BLaER1 treated with 17β-estradiol and CSF1 and Interleukin-3, amounts not matched to agents 10 nM and 100 nM (cell line): ENCODE measurements at regions not wholly inside any gene's neighbourhood (a gene's known extent, or its start where the extent isn't known, plus 50 kb on each side); places are given as distances from the start of the nearest gene placed in this dataset.

Experiments used
- H3K27ac ChIP-seq, 11 experiments: shearing (Covaris generic); formaldehyde crosslinking; 2 replicates each; pipeline ENCODE4 v1.8.1; 2022
- H3K27me3 ChIP-seq, 11 experiments: shearing (Covaris generic); formaldehyde crosslinking; 2 replicates each; pipeline ENCODE4 v1.8.1; 2022
- H3K36me3 ChIP-seq, 11 experiments: shearing (Covaris generic); formaldehyde crosslinking; 2 replicates each; pipeline ENCODE4 v1.8.1; 2022
- H3K4me1 ChIP-seq, 10 experiments: shearing (Covaris generic); formaldehyde crosslinking; 2 replicates each; pipeline ENCODE4 v1.8.1; 2022
- H3K4me2 ChIP-seq, 11 experiments: shearing (Covaris generic); formaldehyde crosslinking; 2 replicates each; pipeline ENCODE4 v1.8.1; 2022
- H3K4me3 ChIP-seq, 10 experiments: shearing (Covaris generic); formaldehyde crosslinking; 2 replicates each; pipeline ENCODE4 v1.8.1; 2022
- H3K9ac ChIP-seq, 11 experiments: shearing (Covaris generic); formaldehyde crosslinking; 2 replicates each; pipeline ENCODE4 v1.8.1; 2022
- H3K9me3 ChIP-seq, 11 experiments: shearing (Covaris generic); formaldehyde crosslinking; replicated peaks in 1 of 11; 2 replicates each; pipeline ENCODE4 v1.8.1; 2022
- H4K20me1 ChIP-seq, 11 experiments: shearing (Covaris generic); formaldehyde crosslinking; 2 replicates each; pipeline ENCODE4 v1.8.1; 2022
- Cebpa-rat ChIP-seq, 11 experiments: shearing (Covaris generic); IDR thresholded peaks; 2 replicates each; pipeline ENCODE4 v1.8.1; 2022

DNA sequence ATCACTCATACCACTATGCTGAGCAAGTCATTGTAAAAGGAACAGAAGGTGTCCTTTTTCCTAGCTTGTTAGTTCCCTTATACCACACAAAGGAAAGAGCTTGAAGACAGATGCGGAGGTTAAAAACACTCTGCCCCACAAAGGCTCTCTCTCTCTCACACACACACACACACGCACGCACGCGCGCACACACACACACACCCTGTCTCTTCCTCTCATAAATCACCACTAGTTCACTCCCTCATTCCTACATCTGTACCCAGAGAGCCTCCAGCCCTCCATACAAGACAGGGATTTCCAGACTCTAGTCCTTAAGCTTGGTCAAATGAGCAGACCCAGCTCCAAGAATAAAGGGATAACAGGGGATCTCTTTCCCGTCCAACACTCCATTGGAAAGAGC is 120.1 kb upstream of the THBS1 start:
- Histone ChIP-seq H3K4me3 (no peak overlapping the region), H3K27me3 (no peaks in the 10 kb centered on the region), H4K20me1 (no peaks in the 10 kb centered on the region), H3K4me1 (peaks cover 2 to 38% (median 4%) of the 10 kb centered on the region in 10 experiments; a peak in 17 of 20 replicates), H3K9ac (no peak overlapping the region), H3K27ac (no peak overlapping the region), H3K9me3 (peaks cover 0 to 12% (median 0%) of the 10 kb centered on the region in 11 experiments; a peak in 5 of 22 replicates), H3K36me3 (no peaks in the 10 kb centered on the region), H3K4me2 (no peak overlapping the region)
- TF ChIP-seq Cebpa-rat (IDR thresholded peaks at IDR 0.05) = no peak

DNA sequence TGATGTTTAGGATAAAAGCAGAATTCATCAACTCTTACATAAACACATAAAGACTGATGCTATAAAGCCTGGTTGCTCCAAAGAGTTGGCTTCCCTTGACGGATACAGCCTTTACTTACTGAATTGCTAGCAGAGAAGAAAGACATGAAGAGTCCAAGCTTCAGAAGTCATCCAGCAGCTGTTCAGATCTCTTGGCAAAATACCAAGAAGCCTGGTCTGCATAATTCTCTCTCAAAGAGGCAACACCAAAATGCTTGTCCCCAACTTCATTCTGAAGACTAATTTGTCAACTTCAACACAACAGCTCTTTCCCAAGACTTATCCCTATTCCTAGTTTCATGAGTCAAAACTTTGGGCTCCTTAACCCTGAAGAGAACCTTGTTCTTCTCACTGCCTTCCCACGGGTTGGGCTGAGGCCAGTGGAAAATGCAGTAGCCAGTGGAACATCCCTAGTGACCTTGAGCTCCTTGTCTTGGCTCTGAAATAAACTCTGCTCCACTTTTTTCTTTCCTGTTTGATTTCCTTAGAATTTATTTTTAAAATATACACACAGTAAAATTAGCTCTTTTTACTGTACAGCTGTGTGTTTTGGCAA is 119.2 kb upstream of the THBS1 start:
- H3K27me3 ChIP-seq = no peaks in the 10 kb centered on the region
- H4K20me1 ChIP-seq = no peaks in the 10 kb centered on the region
- H3K36me3 ChIP-seq = no peaks in the 10 kb centered on the region
- H3K4me1 ChIP-seq = peaks cover 8 to 40% (median 12%) of the 10 kb centered on the region in 10 experiments; a peak in 17 of 20 replicates
- no peak overlapping the region for H3K4me3 ChIP-seq
- no peak for TF ChIP-seq Cebpa-rat (IDR thresholded peaks at IDR 0.05)
- no peak overlapping the region for H3K9ac ChIP-seq
- peak overlapping the region in 1 of 11 experiments; percentile 8; a peak in 2 of 22 replicates for H3K4me2 ChIP-seq
- H3K27ac ChIP-seq = no peak overlapping the region
- H3K9me3 ChIP-seq = peaks cover 0 to 12% (median 0%) of the 10 kb centered on the region in 11 experiments; a peak in 5 of 22 replicates

- no peaks in the 10 kb centered on the region for H3K36me3 ChIP-seq
- peaks cover 8 to 51% (median 12%) of the 10 kb centered on the region in 10 experiments; a peak in 17 of 20 replicates for H3K4me1 ChIP-seq
- H3K9ac ChIP-seq = no peak overlapping the region
- peak overlapping the region in 2 of 11 experiments; percentile 4 to 32; a peak in 3 of 22 replicates for H3K4me2 ChIP-seq
- no peak for TF ChIP-seq Cebpa-rat (IDR thresholded peaks at IDR 0.05)
- H4K20me1 ChIP-seq = no peaks in the 10 kb centered on the region
- H3K9me3 ChIP-seq = peaks cover 0 to 12% (median 0%) of the 10 kb centered on the region in 11 experiments; a peak in 5 of 22 replicates
- H3K4me3 ChIP-seq = no peak overlapping the region
- H3K27ac ChIP-seq = no peak overlapping the region
- no peaks in the 10 kb centered on the region for H3K27me3 ChIP-seq
These were observed 118.2 kb upstream of the THBS1 start for GRCh38 chr15:39462691-39463090.

DNA sequence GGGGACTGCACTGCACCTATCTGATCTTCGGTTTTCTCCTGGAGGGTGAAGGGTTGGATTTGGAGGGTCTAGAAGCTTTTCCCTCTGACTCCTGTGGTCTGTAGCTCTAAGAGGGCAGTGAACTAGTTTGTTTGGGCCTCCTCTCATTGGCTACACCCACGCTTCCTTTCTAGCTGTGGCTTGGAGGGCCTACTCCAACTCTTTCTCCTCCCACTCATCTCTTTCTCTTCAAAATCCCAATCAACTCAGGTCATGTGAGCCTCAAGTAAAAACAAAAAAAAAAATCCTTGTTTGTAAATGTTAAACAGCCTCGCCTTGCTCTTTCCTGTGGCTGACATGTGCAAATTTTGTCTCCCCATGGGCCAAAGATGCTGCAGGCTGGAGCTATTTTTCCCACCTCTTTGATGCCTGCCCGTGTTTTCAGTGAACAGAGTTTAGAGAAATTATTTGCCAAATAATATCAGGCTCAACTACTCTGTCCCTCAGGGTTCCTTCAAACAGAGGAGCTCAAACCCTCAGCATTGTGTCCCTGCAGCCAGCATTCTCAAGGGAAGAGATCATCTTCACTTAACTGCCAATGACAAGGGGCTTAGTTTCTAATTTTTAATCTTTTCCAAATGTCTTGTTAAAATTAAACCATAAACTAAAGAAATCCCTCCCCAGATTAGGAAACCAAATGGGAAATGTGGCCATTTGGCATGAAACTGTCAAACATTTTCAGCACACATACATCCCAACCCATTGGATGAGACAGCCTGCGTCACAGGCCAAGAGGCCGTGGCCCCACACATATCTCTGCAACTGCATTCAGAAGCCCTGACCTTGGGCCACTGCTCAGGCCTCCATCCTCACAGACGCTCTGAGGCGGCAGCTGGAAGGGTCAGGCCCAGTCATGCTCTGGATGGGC is 114.8 kb upstream of the THBS1 start:
- TF ChIP-seq Cebpa-rat (IDR thresholded peaks at IDR 0.05) = no peak

DNA sequence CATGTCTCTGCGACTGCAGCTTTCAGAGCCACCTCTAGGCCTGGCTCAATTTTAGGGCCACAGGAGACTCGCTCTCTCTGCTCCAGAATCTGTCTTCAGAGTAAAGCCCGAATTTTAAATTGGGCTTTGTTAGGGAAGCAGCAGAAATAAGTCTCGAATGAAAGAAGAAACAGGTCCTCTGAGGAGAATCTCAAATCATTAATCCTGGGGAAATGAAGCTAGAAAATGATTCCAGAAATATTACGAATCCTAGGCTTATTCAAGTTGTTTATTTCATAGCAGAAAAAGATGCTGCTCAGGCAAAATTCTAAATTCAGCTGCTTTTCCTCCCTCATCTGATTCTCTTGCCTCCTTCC is 114.2 kb upstream of the THBS1 start:
- Histone ChIP-seq H3K4me2 (peak overlapping the region in 5 of 11 experiments; percentile 37 to 73 (median 64); a peak in 8 of 22 replicates), H3K36me3 (no peaks in the 10 kb centered on the region)

More for the DNA sequence above, 114.8 kb upstream of the THBS1 start:
- no peak overlapping the region for H3K9ac ChIP-seq
- H4K20me1 ChIP-seq = no peaks in the 10 kb centered on the region
- peak overlapping the region in 1 of 10 experiments; percentile 8; a peak in 1 of 20 replicates for H3K4me3 ChIP-seq
- no peaks in the 10 kb centered on the region for H3K27me3 ChIP-seq
- H3K4me1 ChIP-seq = peaks cover 10 to 75% (median 17%) of the 10 kb centered on the region in 10 experiments; a peak in 18 of 20 replicates
- peaks cover 0 to 7% (median 4%) of the 10 kb centered on the region in 11 experiments; a peak in 5 of 22 replicates for H3K9me3 ChIP-seq
- no peaks in the 10 kb centered on the region for H3K36me3 ChIP-seq
- H3K4me2 ChIP-seq = peak overlapping the region; percentile 8 to 73 (median 38); a peak in 21 of 22 replicates
- H3K27ac ChIP-seq = peak overlapping the region in 1 of 11 experiments; percentile 4; a peak in 1 of 22 replicates

GRCh38 chr15:39468331-39468730 is 112.5 kb upstream of the THBS1 start:
- no peak overlapping the region for H3K9ac ChIP-seq
- H3K36me3 ChIP-seq = no peaks in the 10 kb centered on the region
- H3K27ac ChIP-seq = peak overlapping the region in 5 of 11 experiments; percentile 7 to 49 (median 14); a peak in 5 of 22 replicates
- H3K4me3 ChIP-seq = no peak overlapping the region
- peaks cover 0 to 7% (median 4%) of the 10 kb centered on the region in 11 experiments; a peak in 5 of 22 replicates for H3K9me3 ChIP-seq
- peak overlapping the region in 6 of 11 experiments; percentile 15 to 73 (median 63); a peak in 10 of 22 replicates for H3K4me2 ChIP-seq
- H3K4me1 ChIP-seq = peaks cover 19 to 68% (median 28%) of the 10 kb centered on the region in 10 experiments
- no peaks in the 10 kb centered on the region for H4K20me1 ChIP-seq
- no peak for TF ChIP-seq Cebpa-rat (IDR thresholded peaks at IDR 0.05)
- H3K27me3 ChIP-seq = no peaks in the 10 kb centered on the region

More for the DNA sequence above, 114.2 kb upstream of the THBS1 start:
- Histone ChIP-seq H3K4me3 (no peak overlapping the region), H3K27ac (no peak overlapping the region), H3K9ac (no peak overlapping the region), H3K27me3 (no peaks in the 10 kb centered on the region), H4K20me1 (no peaks in the 10 kb centered on the region), H3K4me1 (peaks cover 10 to 72% (median 17%) of the 10 kb centered on the region in 10 experiments; a peak in 18 of 20 replicates), H3K9me3 (peaks cover 0 to 7% (median 4%) of the 10 kb centered on the region in 11 experiments; a peak in 5 of 22 replicates)
- no peak for TF ChIP-seq Cebpa-rat (IDR thresholded peaks at IDR 0.05)

- Histone ChIP-seq H3K9me3 (peaks cover 0 to 7% (median 4%) of the 10 kb centered on the region in 11 experiments; a peak in 5 of 22 replicates), H3K27ac (peak overlapping the region in 5 of 11 experiments; percentile 7 to 49 (median 14); a peak in 5 of 22 replicates), H3K9ac (no peak overlapping the region), H3K4me1 (peaks cover 24 to 71% (median 33%) of the 10 kb centered on the region in 10 experiments), H3K4me2 (peak overlapping the region in 6 of 11 experiments; percentile 15 to 73 (median 63); a peak in 10 of 22 replicates), H3K27me3 (no peaks in the 10 kb centered on the region), H3K36me3 (no peaks in the 10 kb centered on the region), H4K20me1 (no peaks in the 10 kb centered on the region), H3K4me3 (no peak overlapping the region)
- TF ChIP-seq Cebpa-rat (IDR thresholded peaks at IDR 0.05) = no peak
These were observed 112.1 kb upstream of the THBS1 start for GRCh38 chr15:39468828-39469227.

- no peak overlapping the region; a peak in 1 of 22 replicates for H3K27ac ChIP-seq
These were observed 108.9 kb upstream of the THBS1 start for GRCh38 chr15:39471785-39472574.

More at GRCh38 chr15:39471785-39472574, 108.9 kb upstream of the THBS1 start:
- H3K4me2 ChIP-seq = peak overlapping the region in 9 of 11 experiments; percentile 53 to 82 (median 76); a peak in 10 of 22 replicates
- peaks cover 28 to 67% (median 36%) of the 10 kb centered on the region in 10 experiments for H3K4me1 ChIP-seq
- no peak overlapping the region for H3K4me3 ChIP-seq
- no peak for TF ChIP-seq Cebpa-rat (IDR thresholded peaks at IDR 0.05)
- no peaks in the 10 kb centered on the region for H4K20me1 ChIP-seq
- no peak overlapping the region for H3K9ac ChIP-seq
- peaks cover 0 to 6% (median 0%) of the 10 kb centered on the region in 11 experiments; a peak in 1 of 22 replicates for H3K9me3 ChIP-seq
- no peaks in the 10 kb centered on the region for H3K36me3 ChIP-seq
- no peaks in the 10 kb centered on the region for H3K27me3 ChIP-seq
